ENCODE measurements at regions not wholly inside any gene's neighbourhood (a gene's known extent, or its start where the extent isn't known, plus 50 kb on each side); places are given as distances from the start of the nearest gene placed in this dataset.

DNA sequence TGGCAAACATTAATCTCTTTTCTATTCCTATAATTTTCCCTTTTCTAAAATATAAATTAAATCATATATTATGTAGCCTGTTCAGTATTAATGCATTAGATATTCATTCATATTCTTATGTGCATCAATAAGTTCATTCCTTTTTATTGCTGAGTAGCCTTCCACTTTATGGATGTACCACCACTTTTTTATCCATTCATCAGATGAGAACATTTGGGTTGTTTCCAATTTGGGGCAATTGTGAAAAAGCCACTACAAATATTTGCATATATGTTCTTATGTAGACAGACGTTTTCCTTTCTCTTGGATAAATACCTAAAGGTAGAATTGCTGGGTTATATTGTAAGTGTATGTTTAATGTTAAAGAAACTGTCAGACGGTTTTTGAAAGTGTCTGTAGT is 79.4 kb upstream of the MAPK10 start:
- DNase-seq (ENCODE audit: low spot score in 2 of 2): no peak
- TF ChIP-seq POLR2AphosphoS5 (IDR thresholded peaks at IDR 0.05): no peak
- TF ChIP-seq POLR2A (IDR thresholded peaks at IDR 0.05): no peak
- no peak for TF ChIP-seq EP300 (IDR thresholded peaks at IDR 0.05)
- TF ChIP-seq, protein P1, sequence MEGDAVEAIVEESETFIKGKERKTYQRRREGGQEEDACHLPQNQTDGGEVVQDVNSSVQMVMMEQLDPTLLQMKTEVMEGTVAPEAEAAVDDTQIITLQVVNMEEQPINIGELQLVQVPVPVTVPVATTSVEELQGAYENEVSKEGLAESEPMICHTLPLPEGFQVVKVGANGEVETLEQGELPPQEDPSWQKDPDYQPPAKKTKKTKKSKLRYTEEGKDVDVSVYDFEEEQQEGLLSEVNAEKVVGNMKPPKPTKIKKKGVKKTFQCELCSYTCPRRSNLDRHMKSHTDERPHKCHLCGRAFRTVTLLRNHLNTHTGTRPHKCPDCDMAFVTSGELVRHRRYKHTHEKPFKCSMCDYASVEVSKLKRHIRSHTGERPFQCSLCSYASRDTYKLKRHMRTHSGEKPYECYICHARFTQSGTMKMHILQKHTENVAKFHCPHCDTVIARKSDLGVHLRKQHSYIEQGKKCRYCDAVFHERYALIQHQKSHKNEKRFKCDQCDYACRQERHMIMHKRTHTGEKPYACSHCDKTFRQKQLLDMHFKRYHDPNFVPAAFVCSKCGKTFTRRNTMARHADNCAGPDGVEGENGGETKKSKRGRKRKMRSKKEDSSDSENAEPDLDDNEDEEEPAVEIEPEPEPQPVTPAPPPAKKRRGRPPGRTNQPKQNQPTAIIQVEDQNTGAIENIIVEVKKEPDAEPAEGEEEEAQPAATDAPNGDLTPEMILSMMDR (IDR thresholded peaks at IDR 0.05): no peak
- WGBS: 72% methylated on average over 2 of the region's 2 CpGs
- Histone ChIP-seq H3K9me3 (no peaks in the 10 kb centered on the region), H3K36me3 (no peaks in the 10 kb centered on the region), H3K27me3 (no peaks in the 10 kb centered on the region), H3K27ac (no peak overlapping the region), H3K4me1 (no peaks in the 10 kb centered on the region), H3K4me3 (no peak overlapping the region)

DNA sequence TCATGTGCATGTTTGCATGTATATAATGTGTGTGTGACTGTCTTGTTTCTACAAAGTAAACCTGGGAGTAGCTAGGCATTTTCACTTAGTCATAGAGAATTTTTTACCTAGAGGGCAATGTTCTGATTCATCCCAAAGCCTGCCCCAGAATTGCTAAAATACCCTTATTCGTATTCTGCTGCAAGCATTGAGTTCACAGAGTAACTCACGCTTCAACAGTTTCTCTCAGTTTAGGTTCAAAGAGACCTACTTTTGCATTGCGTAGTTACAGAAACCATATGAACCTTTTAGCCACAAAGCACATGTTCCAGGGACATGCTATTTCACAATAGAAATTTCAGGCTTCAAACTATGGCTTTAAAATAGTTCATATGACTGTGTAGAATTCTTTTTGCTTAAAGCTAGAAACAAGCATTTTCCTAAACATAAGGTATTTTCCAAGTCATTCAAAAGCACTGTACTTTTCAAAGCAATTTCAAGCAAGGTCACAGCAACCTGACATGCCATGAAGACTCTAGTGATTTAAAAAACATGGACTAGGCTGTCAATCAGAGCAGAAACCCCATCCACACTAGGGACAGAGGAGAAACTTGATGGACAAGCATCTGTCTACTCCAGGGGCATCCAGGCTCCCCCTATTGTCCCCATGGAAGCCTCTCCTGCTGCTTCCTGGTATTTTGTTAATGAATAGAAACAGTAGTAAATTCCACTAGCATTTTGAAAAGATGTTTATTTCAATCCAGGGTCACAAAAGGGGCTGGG is 81.5 kb upstream of the MAPK10 start:
- DNase-seq (ENCODE audit: low spot score in 2 of 2): no peak
- no peaks in the 10 kb centered on the region for H3K9me3 ChIP-seq
- no peaks in the 10 kb centered on the region for H3K4me1 ChIP-seq
- H3K4me3 ChIP-seq: no peak overlapping the region
- H3K27ac ChIP-seq: no peak overlapping the region
- H3K36me3 ChIP-seq: no peaks in the 10 kb centered on the region
- TF ChIP-seq POLR2AphosphoS5 (IDR thresholded peaks at IDR 0.05): no peak
- TF ChIP-seq, protein P1 (IDR thresholded peaks at IDR 0.05): no peak
- TF ChIP-seq POLR2A (IDR thresholded peaks at IDR 0.05): no peak
- TF ChIP-seq EP300 (IDR thresholded peaks at IDR 0.05): no peak
- no peaks in the 10 kb centered on the region for H3K27me3 ChIP-seq
- WGBS: 56% methylated on average over 3 of the region's 3 CpGs

DNA sequence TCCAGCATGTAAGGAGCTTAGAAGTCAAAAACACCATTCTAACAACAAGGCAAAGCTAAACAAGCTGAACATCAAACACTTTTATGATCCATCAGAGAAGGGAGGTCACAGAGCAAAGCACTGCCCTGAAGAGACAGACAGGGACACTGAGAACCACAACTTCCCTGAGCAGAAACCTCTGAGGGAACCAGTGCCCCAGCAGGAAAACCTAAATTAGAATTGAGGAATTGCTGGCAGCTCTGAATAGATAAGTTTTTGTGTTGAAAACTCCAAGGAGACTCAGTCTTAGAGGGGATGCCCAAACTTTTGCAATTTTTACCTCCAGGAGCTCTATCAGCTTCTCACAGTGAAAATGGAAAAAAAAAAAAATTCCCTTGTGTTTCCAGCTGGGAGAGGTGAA is 83.0 kb upstream of the MAPK10 start:
- Histone ChIP-seq H3K36me3 (no peaks in the 10 kb centered on the region), H3K27me3 (no peaks in the 10 kb centered on the region), H3K4me3 (no peak overlapping the region), H3K4me1 (no peaks in the 10 kb centered on the region), H3K27ac (no peak overlapping the region), H3K9me3 (no peaks in the 10 kb centered on the region)
- DNase-seq (ENCODE audit: low spot score in 2 of 2): no peak
- TF ChIP-seq POLR2AphosphoS5 (IDR thresholded peaks at IDR 0.05) (no peak), POLR2A (IDR thresholded peaks at IDR 0.05) (no peak), EP300 (IDR thresholded peaks at IDR 0.05) (no peak)
- TF ChIP-seq, protein P1 (IDR thresholded peaks at IDR 0.05): no peak

DNA sequence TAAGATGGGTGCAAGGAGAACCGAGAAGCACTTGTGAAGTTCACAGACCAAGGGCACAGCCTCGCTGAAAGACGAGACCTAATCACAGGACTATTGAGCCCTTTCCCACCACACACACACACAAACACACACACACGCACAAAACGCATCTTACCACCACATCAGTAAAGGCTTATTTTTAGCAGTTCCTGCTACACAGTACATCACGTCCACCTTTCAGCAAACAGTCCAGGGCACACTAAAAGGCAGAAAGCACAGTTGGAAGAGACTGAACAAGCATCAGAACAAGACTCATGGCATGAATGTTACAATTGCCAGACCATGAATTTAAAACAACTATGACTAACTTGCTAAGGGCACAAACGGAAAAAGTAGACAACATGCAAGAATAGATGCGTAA is 83.6 kb upstream of the MAPK10 start:
- H3K27me3 ChIP-seq: no peaks in the 10 kb centered on the region
- TF ChIP-seq POLR2A (IDR thresholded peaks at IDR 0.05) (no peak), EP300 (IDR thresholded peaks at IDR 0.05) (no peak), POLR2AphosphoS5 (IDR thresholded peaks at IDR 0.05) (no peak)
- TF ChIP-seq, protein P1 (IDR thresholded peaks at IDR 0.05): no peak
- no peak overlapping the region for H3K4me3 ChIP-seq
- no peak for DNase-seq (ENCODE audit: low spot score in 2 of 2)
- no peaks in the 10 kb centered on the region for H3K36me3 ChIP-seq
- H3K27ac ChIP-seq: no peak overlapping the region
- 71% methylated on average over 8 of the region's 8 CpGs for WGBS
- no peaks in the 10 kb centered on the region for H3K9me3 ChIP-seq
- no peaks in the 10 kb centered on the region for H3K4me1 ChIP-seq

DNA sequence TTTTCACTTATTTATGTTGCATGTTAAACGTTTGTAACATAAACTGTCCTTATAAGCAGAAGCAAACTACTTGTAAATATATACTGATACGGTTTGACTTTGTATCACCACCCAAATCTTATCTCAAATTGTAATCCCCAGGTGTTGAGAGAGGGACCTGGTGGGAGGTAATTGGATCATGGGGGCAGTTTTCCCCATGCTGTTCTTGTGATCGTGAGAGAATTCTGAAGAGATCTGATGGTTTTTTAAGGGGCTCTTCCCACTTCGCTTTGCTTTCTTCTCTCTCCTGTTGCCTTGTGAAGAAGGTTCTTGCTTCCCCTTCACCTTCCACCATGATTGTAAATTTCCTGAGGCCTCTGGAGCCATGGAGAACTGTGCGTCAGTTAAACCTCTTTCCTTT is 87.1 kb upstream of the MAPK10 start:
- H3K9me3 ChIP-seq: no peaks in the 10 kb centered on the region
- no peak overlapping the region for H3K27ac ChIP-seq
- no peak for DNase-seq (ENCODE audit: low spot score in 2 of 2)
- no peaks in the 10 kb centered on the region for H3K27me3 ChIP-seq
- no peak for TF ChIP-seq POLR2AphosphoS5 (IDR thresholded peaks at IDR 0.05)
- TF ChIP-seq, protein P1 (IDR thresholded peaks at IDR 0.05): no peak
- TF ChIP-seq EP300 (IDR thresholded peaks at IDR 0.05): no peak
- TF ChIP-seq POLR2A (IDR thresholded peaks at IDR 0.05): no peak
- 89% methylated on average over 5 of the region's 5 CpGs for WGBS
- H3K36me3 ChIP-seq: no peaks in the 10 kb centered on the region
- no peak overlapping the region for H3K4me3 ChIP-seq
- no peaks in the 10 kb centered on the region for H3K4me1 ChIP-seq

Measured in suprapubic skin (tissue), 4 donors.